K562 (cell line): ENCODE measurements at regions not wholly inside any gene's neighbourhood (a gene's known extent, or its start where the extent isn't known, plus 50 kb on each side); places are given as distances from the start of the nearest gene placed in this dataset.

Experiments
- ATAC-seq: fragments of 200-7000 bp; cut with Tn5 transposase; 3 replicates; pipeline ENCODE4 v1.9.1; 2020; ENCODE audit warnings: moderate library complexity
- BruUV-seq: library from RNA; stranded (reverse); fragments of 400-500 nt; replicated peaks from 2 replicates; lab custom pipeline; 2021; lab: Mats Ljungman, UMichigan
- CTCF ChIA-PET: fragments of 300-600 bp; formaldehyde crosslinking; extraction: SDS; loops from one replicate; lab custom pipeline; 2021; ENCODE audit warnings: low intra/inter-chr PET ratio; lab: Yijun Ruan, JAX
- POLR2A ChIA-PET: fragments of 300-600, 350-650 bp; sonication (Branson Sonifier 250); formaldehyde crosslinking; extraction: SDS; loops from one replicate; lab custom pipeline; 2021; ENCODE audit warnings: antibody characterized with exemption, inconsistent platforms; lab: Yijun Ruan, JAX
- DNase-seq, 4 experiments: peaks; one replicate each; pipeline versions ENCODE4 v3.0.0 to v3.0.0-alpha.2; 2011 to 2018; ENCODE audit warnings: low spot score in 3 of 4, mixed read lengths in 3 of 4; ENCODE audit errors: extremely low read depth in 1 of 4
- FAIRE-seq: peaks from 2 replicates; lab custom pipeline; 2011; peaks lifted over from hg19 to GRCh38; lab: Jason Lieb, UNC
- H2AFZ ChIP-seq: 2 replicates; pipeline ENCODE4 v1.6.0; 2011; ENCODE audit warnings: low read depth, low read length, control low read depth, inconsistent platforms
- H3K27ac ChIP-seq: fragments of 200-600 bp; 3 replicates; pipeline ENCODE4 v1.8.0; 2011; ENCODE audit warnings: low read depth, mild to moderate bottlenecking, control low read depth, inconsistent platforms, low read length, moderate library complexity, mixed read lengths; ENCODE audit errors: extremely low read depth
- H3K27me3 ChIP-seq, 2 experiments: fragments of 300-600 bp in 1 of 2; 2 replicates in 1 of 2; 3 replicates in 1 of 2; pipeline versions ENCODE4 v1.6.0 to v1.8.0; 2011; ENCODE audit warnings: inconsistent platforms in 2 of 2, low read length in 2 of 2, mild to moderate bottlenecking in 1 of 2, mixed read lengths in 1 of 2, moderate library complexity in 1 of 2; ENCODE audit not compliant: control insufficient read depth in 2 of 2, insufficient read depth in 2 of 2
- H3K36me3 ChIP-seq: fragments of 300-600 bp; 3 replicates; pipeline ENCODE4 v1.8.0; 2011; ENCODE audit warnings: mild to moderate bottlenecking, low read length, inconsistent platforms; ENCODE audit not compliant: control insufficient read depth, insufficient read depth
- H3K4me1 ChIP-seq, 2 experiments: fragments of 200-600 bp in 1 of 2; replicated peaks in 1 of 2; 2 replicates in 1 of 2; 3 replicates in 1 of 2; pipeline versions ENCODE4 v1.5.1 to v1.8.0; 2011; ENCODE audit warnings: inconsistent platforms in 2 of 2, low read length in 2 of 2, mild to moderate bottlenecking in 1 of 2, mixed read lengths in 1 of 2, moderate library complexity in 1 of 2; ENCODE audit not compliant: control insufficient read depth in 2 of 2, insufficient read depth in 2 of 2
- H3K4me2 ChIP-seq: 2 replicates; pipeline ENCODE4 v1.6.1; 2011; ENCODE audit warnings: low read length, control low read depth, inconsistent platforms, mixed read lengths; ENCODE audit not compliant: insufficient read depth
- H3K4me3 ChIP-seq: fragments of 200-600 bp; sonication (generic), shearing (Covaris generic); 2 replicates; pipeline ENCODE4 v1.5.1; 2016; ENCODE audit warnings: control low read depth, inconsistent platforms
- H3K79me2 ChIP-seq: fragments of 200-600 bp; 3 replicates; pipeline ENCODE4 v1.8.0; 2011; ENCODE audit warnings: low read length, inconsistent platforms; ENCODE audit not compliant: control insufficient read depth, insufficient read depth
- H3K9ac ChIP-seq, 2 experiments: 2 replicates each; pipeline versions ENCODE4 v1.6.0 to v1.6.1; 2011; ENCODE audit warnings: low read depth in 2 of 2, low read length in 2 of 2, control low read depth in 1 of 2, inconsistent platforms in 1 of 2, mild to moderate bottlenecking in 1 of 2, mixed read lengths in 1 of 2; ENCODE audit not compliant: insufficient read depth in 1 of 2
- H3K9me1 ChIP-seq: one replicate; pipeline ENCODE4 v1.6.0; 2011; ENCODE audit warnings: inconsistent platforms, mild to moderate bottlenecking, low read length, moderate library complexity; ENCODE audit not compliant: control insufficient read depth, insufficient read depth
- H3K9me3 ChIP-seq: replicated peaks from 2 replicates; pipeline ENCODE4 v1.5.1; 2011; ENCODE audit warnings: low read depth, low read length, inconsistent platforms; ENCODE audit not compliant: control insufficient read depth, insufficient read depth
- H4K20me1 ChIP-seq: replicated peaks from 2 replicates; pipeline ENCODE4 v1.6.1; 2011; ENCODE audit warnings: low read length, inconsistent platforms, mixed read lengths; ENCODE audit not compliant: control insufficient read depth, insufficient read depth
- ELF1 ChIP-seq: fragments of 200-800 bp; sonication (Bioruptor generic); IDR thresholded peaks from 2 replicates; pipeline ENCODE4 v1.6.1; 2016; ENCODE audit warnings: missing genetic modification characterization, missing compliant biosample characterization
- HNRNPK ChIP-seq: fragments of 200-400 bp; formaldehyde crosslinking; IDR thresholded peaks from one replicate; pipeline ENCODE4 v1.6.1; 2018; ENCODE audit warnings: mild to moderate bottlenecking, low read depth, low read length; ENCODE audit not compliant: poor library complexity, severe bottlenecking
- MBD2 ChIP-seq: sonication (generic); IDR thresholded peaks from 2 replicates; pipeline ENCODE4 v1.6.1; 2016; ENCODE audit warnings: low read depth, borderline replicate concordance
- MCM7 ChIP-seq, 2 experiments: fragments of 450-650 bp; IDR thresholded peaks; 2 replicates each; pipeline ENCODE4 v1.6.1; 2016 to 2018
- POLR2B ChIP-seq: fragments of 450-650 bp; IDR thresholded peaks from 2 replicates; pipeline ENCODE4 v1.6.1; 2018; ENCODE audit warnings: low read depth; ENCODE audit not compliant: partially characterized antibody
- TAF1 ChIP-seq: IDR thresholded peaks from 2 replicates; pipeline ENCODE4 v1.6.1; 2011; ENCODE audit warnings: mild to moderate bottlenecking, low read length, moderate library complexity; ENCODE audit not compliant: insufficient read depth, control insufficient read depth, severe bottlenecking; ENCODE audit errors: extremely low read depth
- TEAD1 ChIP-seq, 2 experiments: fragments of 450-650 bp in 1 of 2; sonication (generic) in 1 of 2; formaldehyde crosslinking; IDR thresholded peaks; 2 replicates each; pipeline versions ENCODE4 v1.4.0 to v1.8.0; 2020 to 2022; ENCODE audit warnings: mild to moderate bottlenecking in 2 of 2, missing genetic modification reagents in 1 of 2
- TRIM25 ChIP-seq: fragments of 450-650 bp; IDR thresholded peaks from 2 replicates; pipeline ENCODE4 v1.7.0; 2016; ENCODE audit warnings: borderline replicate concordance
- WGBS: fragments of 100-300 bp; shearing (Covaris generic); methylation state at CpG from one replicate; pipeline ENCODE4 v1.1.6; 2016; ENCODE audit warnings: low coverage, mixed read lengths; ENCODE audit not compliant: insufficient coverage; ENCODE audit errors: missing lambda C conversion rate; 5-methylcytosine and 5-hydroxymethylcytosine counted together
- in situ Hi-C: fragments of 300-500 bp; cut with MboI; formaldehyde crosslinking; loops from 4 replicates; pipeline ENCODE4 v1.15.0; 2018; ENCODE audit warnings: inconsistent platforms, mixed read lengths
- intact Hi-C: fragments of 100-400 bp; cut with micrococcal nuclease; formaldehyde crosslinking; loops from 2 replicates; pipeline ENCODE4 v1.14.2; 2022
- TF ChIP-seq, protein P1 (sequence below): fragments of 200-800 bp; sonication (Bioruptor generic); IDR thresholded peaks from 2 replicates; pipeline ENCODE4 v1.6.1; 2017; ENCODE audit warnings: missing genetic modification characterization, missing compliant biosample characterization

- no peak for TF ChIP-seq TRIM25
- no peak for TF ChIP-seq TEAD1 (CRISPR knock-in tag; IDR thresholded peaks at IDR 0.05)
- TF ChIP-seq, protein P1, sequence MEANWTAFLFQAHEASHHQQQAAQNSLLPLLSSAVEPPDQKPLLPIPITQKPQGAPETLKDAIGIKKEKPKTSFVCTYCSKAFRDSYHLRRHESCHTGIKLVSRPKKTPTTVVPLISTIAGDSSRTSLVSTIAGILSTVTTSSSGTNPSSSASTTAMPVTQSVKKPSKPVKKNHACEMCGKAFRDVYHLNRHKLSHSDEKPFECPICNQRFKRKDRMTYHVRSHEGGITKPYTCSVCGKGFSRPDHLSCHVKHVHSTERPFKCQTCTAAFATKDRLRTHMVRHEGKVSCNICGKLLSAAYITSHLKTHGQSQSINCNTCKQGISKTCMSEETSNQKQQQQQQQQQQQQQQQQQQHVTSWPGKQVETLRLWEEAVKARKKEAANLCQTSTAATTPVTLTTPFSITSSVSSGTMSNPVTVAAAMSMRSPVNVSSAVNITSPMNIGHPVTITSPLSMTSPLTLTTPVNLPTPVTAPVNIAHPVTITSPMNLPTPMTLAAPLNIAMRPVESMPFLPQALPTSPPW = no peak
- TF ChIP-seq TAF1 = no peak
- TF ChIP-seq MCM7 (IDR thresholded peaks at IDR 0.05) = no peak
These were observed 262.5 kb upstream of the TGFBR2 start (continued) for GRCh38 chr3:30343861-30344260.

GRCh38 chr3:30344288-30344687 lies 262.1 kb upstream of the TGFBR2 start:
- no peaks in the 10 kb centered on the region for H3K27me3 ChIP-seq
- H3K9ac ChIP-seq = no peak overlapping the region
- H3K4me3 ChIP-seq = no peak overlapping the region
- TF ChIP-seq ELF1 (tag) (no peak), HNRNPK (no peak), POLR2B (no peak), MBD2 (no peak)
- no peaks in the 10 kb centered on the region for H3K9me3 ChIP-seq
- no peak for FAIRE-seq
- no peak for ATAC-seq
- intact Hi-C loops = no loop called here
- no peak for DNase-seq
- H3K79me2 ChIP-seq = no peaks in the 10 kb centered on the region
- no peaks in the 10 kb centered on the region for H3K36me3 ChIP-seq
- no peak overlapping the region for H3K27ac ChIP-seq
- no TSS peak for BruUV-seq
- 5% methylated on average over 1 of the region's 1 CpG for WGBS
- in situ Hi-C loops = no loop called here
- ChIA-PET POLR2A (no interaction called here), CTCF (no interaction called here)
- no peaks in the 10 kb centered on the region for H3K9me1 ChIP-seq
- H3K4me1 ChIP-seq = no peaks in the 10 kb centered on the region
- no peaks in the 10 kb centered on the region for H4K20me1 ChIP-seq
- no peak overlapping the region for H2AFZ ChIP-seq
- H3K4me2 ChIP-seq = no peak overlapping the region
